ENCODE measurements at regions not wholly inside any gene's neighbourhood (a gene's known extent, or its start where the extent isn't known, plus 50 kb on each side); places are given as distances from the start of the nearest gene placed in this dataset.

- no peak for TF ChIP-seq POLR2A (IDR thresholded peaks at IDR 0.05)
- TF ChIP-seq, protein P1, sequence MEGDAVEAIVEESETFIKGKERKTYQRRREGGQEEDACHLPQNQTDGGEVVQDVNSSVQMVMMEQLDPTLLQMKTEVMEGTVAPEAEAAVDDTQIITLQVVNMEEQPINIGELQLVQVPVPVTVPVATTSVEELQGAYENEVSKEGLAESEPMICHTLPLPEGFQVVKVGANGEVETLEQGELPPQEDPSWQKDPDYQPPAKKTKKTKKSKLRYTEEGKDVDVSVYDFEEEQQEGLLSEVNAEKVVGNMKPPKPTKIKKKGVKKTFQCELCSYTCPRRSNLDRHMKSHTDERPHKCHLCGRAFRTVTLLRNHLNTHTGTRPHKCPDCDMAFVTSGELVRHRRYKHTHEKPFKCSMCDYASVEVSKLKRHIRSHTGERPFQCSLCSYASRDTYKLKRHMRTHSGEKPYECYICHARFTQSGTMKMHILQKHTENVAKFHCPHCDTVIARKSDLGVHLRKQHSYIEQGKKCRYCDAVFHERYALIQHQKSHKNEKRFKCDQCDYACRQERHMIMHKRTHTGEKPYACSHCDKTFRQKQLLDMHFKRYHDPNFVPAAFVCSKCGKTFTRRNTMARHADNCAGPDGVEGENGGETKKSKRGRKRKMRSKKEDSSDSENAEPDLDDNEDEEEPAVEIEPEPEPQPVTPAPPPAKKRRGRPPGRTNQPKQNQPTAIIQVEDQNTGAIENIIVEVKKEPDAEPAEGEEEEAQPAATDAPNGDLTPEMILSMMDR (IDR thresholded peaks at IDR 0.05) = no peak
Observed at GRCh38 chr12:125283521-125283920, 218.3 kb downstream of the AACS start.

Data from adrenal gland (tissue), 5 donors.